ENCODE measurements at regions not wholly inside any gene's neighbourhood (a gene's known extent, or its start where the extent isn't known, plus 50 kb on each side); places are given as distances from the start of the nearest gene placed in this dataset.
"Not testable (repeated sequence)": the region's sequence is repeated elsewhere in the genome, so short reads cannot be mapped to it uniquely, and the experiment has no call there.

DNA sequence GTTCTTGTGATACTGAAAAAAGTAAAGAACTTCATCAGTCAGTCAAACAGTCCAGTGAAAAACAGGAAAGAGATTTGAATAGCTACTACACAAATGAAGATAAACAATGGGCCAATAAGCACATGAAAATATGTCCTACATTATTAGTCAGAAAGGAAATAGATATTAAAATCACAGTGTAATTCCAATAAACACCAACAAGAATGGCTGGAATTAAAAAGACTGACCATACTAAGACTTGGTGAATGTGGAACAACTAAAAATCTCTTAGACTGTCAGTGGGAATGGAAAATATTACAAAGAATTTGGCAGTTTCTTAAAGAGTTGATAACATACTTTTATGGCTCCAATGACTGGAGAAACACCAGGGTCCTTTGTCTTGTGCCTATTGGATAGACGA lies 241.8 kb upstream of the USP24 start:
- no peak for DNase-seq (ENCODE audit: low spot score)

DNA sequence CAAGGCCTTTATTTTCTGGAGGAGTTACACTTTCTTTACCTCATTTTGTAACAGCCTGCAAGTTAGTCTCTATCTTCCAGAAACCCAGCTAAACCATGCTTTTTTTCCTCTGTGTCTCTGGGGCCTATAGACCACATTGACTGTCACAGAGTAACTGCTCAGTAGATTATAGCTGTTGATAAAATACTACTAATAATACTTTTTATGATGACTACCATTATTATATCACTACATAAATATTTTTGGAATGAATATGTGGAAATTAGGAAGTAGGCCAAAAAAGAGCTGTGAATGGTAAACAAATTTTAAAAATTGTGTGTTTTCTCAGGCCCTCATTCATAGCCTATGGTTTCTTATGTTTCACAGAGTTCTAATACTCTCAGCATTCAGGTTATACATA lies 233.1 kb upstream of the USP24 start:
- no peak for DNase-seq (ENCODE audit: low spot score)

- DNase-seq (ENCODE audit: low spot score): no peak
Observed at GRCh38 chr1:55447488-55447887, 232.3 kb upstream of the USP24 start.

- DNase-seq (ENCODE audit: low spot score): no peak
Observed at GRCh38 chr1:55446351-55446750, 231.2 kb upstream of the USP24 start.

DNA sequence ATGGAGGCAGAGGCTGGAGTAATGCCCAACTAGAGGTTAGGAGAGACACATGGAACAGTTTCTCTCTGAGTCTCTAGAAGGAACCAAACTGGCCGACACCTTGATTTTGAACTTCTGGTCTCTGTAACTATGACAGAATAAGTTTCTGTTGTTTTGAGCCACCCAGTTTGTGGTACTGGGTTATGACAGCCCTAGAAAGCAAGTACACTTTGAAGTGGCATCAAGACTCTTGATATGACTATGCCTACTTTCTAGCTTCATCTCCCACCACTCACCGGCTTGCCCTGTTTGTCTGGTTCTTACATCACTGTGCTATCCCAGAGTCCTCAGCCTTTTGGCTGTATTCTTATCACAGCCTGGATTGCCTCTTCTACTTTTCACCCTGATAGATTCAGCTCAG lies 230.3 kb upstream of the USP24 start:
- no peak for DNase-seq (ENCODE audit: low spot score)

- no peak for DNase-seq (ENCODE audit: low spot score)
Observed at GRCh38 chr1:55444667-55445066, 229.5 kb upstream of the USP24 start.

DNA sequence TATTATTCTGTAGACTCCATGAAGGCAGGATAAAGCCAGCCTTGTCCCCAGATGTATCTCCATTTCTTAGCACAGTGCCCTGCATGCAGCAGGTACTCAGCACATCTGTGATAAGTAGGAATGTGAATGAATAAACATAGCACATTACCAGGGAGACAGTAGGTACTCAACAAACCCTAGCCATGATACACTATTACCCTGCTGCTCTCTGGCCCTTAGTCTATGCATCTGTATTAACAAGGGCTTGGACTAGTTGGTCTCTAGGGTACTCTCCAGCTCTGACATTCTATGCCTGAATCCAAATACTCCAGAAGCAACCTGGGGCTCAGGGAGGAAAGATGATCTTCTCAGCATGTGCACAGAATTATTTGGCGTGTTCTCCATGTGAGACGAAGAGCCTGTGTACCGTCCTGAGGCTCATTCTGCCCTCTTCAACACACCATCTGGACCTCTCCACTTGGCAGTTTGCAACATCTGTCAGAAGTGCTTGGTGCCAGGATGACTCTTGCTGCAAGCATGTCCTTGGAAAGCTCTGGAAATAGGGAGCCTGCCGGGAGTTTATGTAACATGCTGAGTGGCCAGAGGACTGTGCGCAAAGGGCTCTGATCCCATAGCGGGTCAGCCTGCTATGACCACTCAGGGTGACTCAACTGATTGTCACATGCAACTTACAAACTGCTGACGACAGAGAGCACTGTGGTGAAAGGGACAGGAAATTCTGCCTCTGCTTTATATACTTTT lies 228.2 kb upstream of the USP24 start:
- no peak for DNase-seq (ENCODE audit: low spot score)

GRCh38 chr1:55441489-55441888 lies 226.3 kb upstream of the USP24 start:
- DNase-seq (ENCODE audit: low spot score): no peak

GRCh38 chr1:55437692-55438091 lies 222.5 kb upstream of the USP24 start:
- DNase-seq (ENCODE audit: low spot score): no peak

DNA sequence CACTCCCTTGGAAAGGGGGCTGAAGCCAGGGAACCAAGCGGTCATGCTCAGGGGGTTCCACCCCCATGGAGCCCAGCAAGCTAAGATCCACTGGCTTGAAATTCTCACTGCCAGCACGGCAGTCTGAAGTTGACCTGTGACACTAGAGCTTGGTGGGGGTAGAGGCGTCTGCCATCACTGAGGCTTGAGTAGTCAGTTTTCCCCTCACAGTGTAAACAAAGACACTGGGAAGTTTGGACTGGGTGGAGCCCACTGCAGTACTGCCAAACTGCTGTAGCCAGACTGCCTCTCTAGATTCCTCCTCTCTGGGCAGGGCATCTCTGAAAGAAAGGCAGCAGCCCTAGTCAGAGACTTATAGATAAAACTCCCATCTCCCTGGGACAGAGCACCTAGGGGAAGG lies 215.6 kb upstream of the USP24 start:
- not testable (repeated sequence) for DNase-seq (ENCODE audit: low spot score)

GRCh38 chr1:55430206-55430605 lies 215.0 kb upstream of the USP24 start:
- not testable (repeated sequence) for DNase-seq (ENCODE audit: low spot score)

- DNase-seq (ENCODE audit: low spot score): no peak
Observed at GRCh38 chr1:55428944-55429931, 214.1 kb upstream of the USP24 start.

GRCh38 chr1:55428231-55428630 lies 213.1 kb upstream of the USP24 start:
- no peak for DNase-seq (ENCODE audit: low spot score)

- DNase-seq (ENCODE audit: low spot score): no peak
Observed at GRCh38 chr1:55427606-55428005, 212.4 kb upstream of the USP24 start.

- no peak for DNase-seq (ENCODE audit: low spot score)
Observed at GRCh38 chr1:55426619-55427018, 211.5 kb upstream of the USP24 start.

GRCh38 chr1:55426156-55426555 lies 211.0 kb upstream of the USP24 start:
- DNase-seq (ENCODE audit: low spot score): no peak

- DNase-seq (ENCODE audit: low spot score): no peak
Observed at GRCh38 chr1:55425310-55425930, 210.3 kb upstream of the USP24 start.

GRCh38 chr1:55423376-55423775 lies 208.2 kb upstream of the USP24 start:
- no peak for DNase-seq (ENCODE audit: low spot score)

- no peak for DNase-seq (ENCODE audit: low spot score)
Observed at GRCh38 chr1:55420929-55421716, 206.0 kb upstream of the USP24 start.

GRCh38 chr1:55420026-55420425 lies 204.9 kb upstream of the USP24 start:
- no peak for DNase-seq (ENCODE audit: low spot score)

- no peak for DNase-seq (ENCODE audit: low spot score)
Observed at GRCh38 chr1:55418208-55419000, 203.2 kb upstream of the USP24 start.

Data from CD4-positive, alpha-beta T cell treated with Interleukin-6 at 100 ng/mL for 8 hours (primary cell).